AG04449 (cell line): ENCODE measurements at regions not wholly inside any gene's neighbourhood (a gene's known extent, or its start where the extent isn't known, plus 50 kb on each side); places are given as distances from the start of the nearest gene placed in this dataset.
"Not testable (repeated sequence)": the region's sequence is repeated elsewhere in the genome, so short reads cannot be mapped to it uniquely, and the experiment has no call there.

Source experiments
- CTCF ChIA-PET: fragments of 350-600 bp; formaldehyde crosslinking; extraction: SDS; loops from one replicate; lab custom pipeline; 2021; ENCODE audit warnings: antibody characterized with exemption; lab: Yijun Ruan, JAX
- POLR2A ChIA-PET: fragments of 400-600, 350-600 bp; formaldehyde crosslinking; extraction: SDS; loops from one replicate; lab custom pipeline; 2020; ENCODE audit warnings: antibody characterized with exemption, inconsistent platforms; lab: Yijun Ruan, JAX
- DNase-seq: peaks from one replicate; pipeline ENCODE4 v3.0.0-alpha.2; 2010; ENCODE audit warnings: low read depth, low spot score
- H3K4me3 ChIP-seq: 2 replicates; pipeline ENCODE4 v1.5.1; 2011; ENCODE audit warnings: low read depth, mild to moderate bottlenecking, control low read depth, low read length
- CTCF ChIP-seq: IDR thresholded peaks from one replicate; pipeline ENCODE4 v1.5.1; 2011; ENCODE audit warnings: mild to moderate bottlenecking, moderate library complexity, low read length, control low read depth, inconsistent platforms; ENCODE audit not compliant: insufficient read depth; ENCODE audit errors: missing control alignments

GRCh38 chr3:4065554-4065953, 237.6 kb upstream of the SETMAR start:
- DNase-seq: no peak
- POLR2A ChIA-PET: no interaction called here

GRCh38 chr3:4067893-4068292, 235.3 kb upstream of the SETMAR start:
- no peak for TF ChIP-seq CTCF
- POLR2A ChIA-PET: no interaction called here
- CTCF ChIA-PET: no interaction called here
- no peak for DNase-seq
- no peak overlapping the region for H3K4me3 ChIP-seq

More at GRCh38 chr3:4065554-4065953, 237.6 kb upstream of the SETMAR start:
- no peak for TF ChIP-seq CTCF
- H3K4me3 ChIP-seq: no peak overlapping the region
- CTCF ChIA-PET: no interaction called here

DNA sequence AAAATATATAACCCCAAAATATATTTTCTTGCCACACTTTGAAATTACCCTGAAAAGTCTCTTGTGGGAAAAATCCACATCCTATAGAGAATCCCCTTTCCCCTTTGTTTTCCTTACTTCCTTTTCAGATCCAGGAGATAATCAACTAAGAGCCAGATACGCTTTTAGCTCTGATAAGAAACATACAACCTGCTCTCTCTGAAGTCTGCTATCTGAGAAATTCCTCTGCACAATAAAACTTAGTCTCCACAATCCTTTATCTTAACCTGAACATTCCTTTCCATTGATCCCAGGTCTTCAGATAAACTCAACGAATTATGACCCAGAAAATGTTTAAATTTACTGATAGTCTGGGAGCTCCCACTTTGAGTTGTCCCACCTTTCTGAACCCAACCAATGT, 233.4 kb upstream of the SETMAR start:
- ChIA-PET POLR2A (no interaction called here), CTCF (no interaction called here)
- DNase-seq: no peak
- H3K4me3 ChIP-seq: no peak overlapping the region
- TF ChIP-seq CTCF: no peak

GRCh38 chr3:4071481-4072184, 231.5 kb upstream of the SETMAR start:
- TF ChIP-seq CTCF: no peak
- ChIA-PET CTCF (no interaction called here), POLR2A (no interaction called here)
- H3K4me3 ChIP-seq: no peak overlapping the region
- no peak for DNase-seq

GRCh38 chr3:4077278-4077677, 225.9 kb upstream of the SETMAR start:
- DNase-seq, H3K4me3 ChIP-seq, CTCF ChIA-PET, POLR2A ChIA-PET: not testable (repeated sequence)

- TF ChIP-seq CTCF: no peak
- CTCF ChIA-PET: no interaction called here
Observed at GRCh38 chr3:4077950-4078349, 225.2 kb upstream of the SETMAR start.

GRCh38 chr3:4078903-4079302, 224.3 kb upstream of the SETMAR start:
- H3K4me3 ChIP-seq: no peak overlapping the region
- TF ChIP-seq CTCF: no peak
- POLR2A ChIA-PET: no interaction called here
- no peak for DNase-seq
- CTCF ChIA-PET: no interaction called here

More at GRCh38 chr3:4077950-4078349, 225.2 kb upstream of the SETMAR start:
- no peak for DNase-seq
- POLR2A ChIA-PET: no interaction called here
- H3K4me3 ChIP-seq: no peak overlapping the region
